Stimulated activated naive CD8-positive, alpha-beta T cell treated with anti-CD3 and anti-CD28 coated beads, Interleukin-15, Interleukin-2, amounts not matched to agents 100 ng/mL and 50 ng/mL, for 24 hours (primary cell): ENCODE measurements at regions not wholly inside any gene's neighbourhood (a gene's known extent, or its start where the extent isn't known, plus 50 kb on each side); places are given as distances from the start of the nearest gene placed in this dataset.

Experiments
- H3K27ac Mint-ChIP-seq: one replicate; pipeline ENCODE4 v1.8.0; 2021; ENCODE audit warnings: mild to moderate bottlenecking, mixed read lengths
- H3K27me3 Mint-ChIP-seq: one replicate; pipeline ENCODE4 v1.8.0; 2021; ENCODE audit warnings: mixed read lengths
- H3K36me3 Mint-ChIP-seq: one replicate; pipeline ENCODE4 v1.8.0; 2021; ENCODE audit warnings: low read depth, mixed read lengths
- H3K4me1 Mint-ChIP-seq: one replicate; pipeline ENCODE4 v1.8.0; 2021; ENCODE audit warnings: low read depth, mixed read lengths
- H3K4me3 Mint-ChIP-seq: one replicate; pipeline ENCODE4 v1.8.0; 2021; ENCODE audit warnings: mild to moderate bottlenecking, mixed read lengths
- H3K9me3 Mint-ChIP-seq: one replicate; pipeline ENCODE4 v1.8.0; 2021; ENCODE audit warnings: mixed read lengths

DNA sequence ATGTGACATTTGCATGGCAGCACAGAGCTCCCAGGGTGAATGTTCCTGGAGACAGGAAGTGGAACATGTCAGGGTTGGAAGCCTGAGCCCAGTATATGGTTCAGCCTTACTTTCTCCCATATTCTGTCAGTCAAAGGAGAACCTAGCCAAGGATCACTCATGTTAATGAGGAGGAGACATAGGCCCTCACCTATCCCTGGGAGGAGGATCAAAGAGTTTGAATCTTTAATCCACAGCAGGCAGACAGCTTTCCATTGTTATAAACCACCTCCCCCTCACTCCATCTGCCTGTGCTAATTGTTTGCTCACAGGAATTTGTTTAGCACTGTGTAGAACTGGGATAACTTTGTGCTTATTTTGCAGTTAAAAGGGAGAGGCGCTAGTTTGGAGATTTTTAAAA, 1069.1 kb downstream of the EFNB2 start:
- Mint-ChIP-seq H3K27me3 (no peaks in the 10 kb centered on the region), H3K36me3 (no peaks in the 10 kb centered on the region), H3K4me3 (no peak overlapping the region), H3K27ac (no peak overlapping the region), H3K9me3 (no peaks in the 10 kb centered on the region), H3K4me1 (no peaks in the 10 kb centered on the region)

DNA sequence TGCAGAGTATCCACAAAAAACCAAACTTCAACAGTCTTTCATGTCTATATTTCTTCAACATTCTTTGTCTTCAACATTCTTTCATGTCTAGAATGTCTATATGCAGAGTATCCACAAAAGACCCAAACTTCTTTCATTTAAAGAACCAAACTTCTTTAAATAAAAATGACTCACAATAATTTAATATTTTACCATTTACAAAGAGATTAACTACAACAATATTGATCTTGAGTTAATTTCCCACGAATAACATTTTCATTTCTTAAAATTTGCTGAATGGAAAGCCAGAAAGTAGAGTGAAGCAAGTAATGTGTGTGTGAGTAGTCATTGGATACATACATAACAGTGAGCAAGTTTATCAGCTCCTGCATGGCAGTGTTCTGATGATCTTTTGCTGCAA, 1069.7 kb downstream of the EFNB2 start, which contains the start of gene DAOA:
DAOA (plus strand) TSS at position 301 of the 400 bp plus-strand sequence.
- Mint-ChIP-seq H3K4me3 (no peak within 1 kb of the TSS), H3K27me3 (no peaks in the 10 kb centered on the region), H3K4me1 (no peaks in the 10 kb centered on the region), H3K9me3 (no peaks in the 10 kb centered on the region), H3K36me3 (no peaks in the 10 kb centered on the region), H3K27ac (no peak within 1 kb of the TSS)

DNA sequence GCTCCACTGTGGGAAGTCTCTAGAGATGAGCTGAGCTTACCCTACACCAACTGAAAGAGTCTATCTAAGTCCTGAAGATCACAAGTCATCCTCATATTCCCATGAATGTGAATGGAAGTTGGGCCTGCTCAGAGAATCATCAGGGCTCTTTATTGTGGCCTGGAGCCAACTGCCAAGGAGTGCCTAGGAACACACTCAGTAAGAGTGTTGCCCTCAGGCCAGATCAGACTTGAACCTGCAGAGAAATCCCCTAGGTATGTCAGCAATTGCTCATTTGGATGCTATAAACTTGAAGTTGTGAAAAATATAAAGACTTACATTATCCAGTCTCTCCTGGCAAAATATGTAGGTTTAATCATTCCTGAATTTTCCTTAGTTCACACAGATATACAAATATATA, 1070.2 kb downstream of the EFNB2 start:
- no peaks in the 10 kb centered on the region for H3K36me3 Mint-ChIP-seq
- no peaks in the 10 kb centered on the region for H3K9me3 Mint-ChIP-seq
- no peak overlapping the region for H3K4me3 Mint-ChIP-seq
- no peaks in the 10 kb centered on the region for H3K27me3 Mint-ChIP-seq
- H3K27ac Mint-ChIP-seq = no peak overlapping the region
- no peaks in the 10 kb centered on the region for H3K4me1 Mint-ChIP-seq

DNA sequence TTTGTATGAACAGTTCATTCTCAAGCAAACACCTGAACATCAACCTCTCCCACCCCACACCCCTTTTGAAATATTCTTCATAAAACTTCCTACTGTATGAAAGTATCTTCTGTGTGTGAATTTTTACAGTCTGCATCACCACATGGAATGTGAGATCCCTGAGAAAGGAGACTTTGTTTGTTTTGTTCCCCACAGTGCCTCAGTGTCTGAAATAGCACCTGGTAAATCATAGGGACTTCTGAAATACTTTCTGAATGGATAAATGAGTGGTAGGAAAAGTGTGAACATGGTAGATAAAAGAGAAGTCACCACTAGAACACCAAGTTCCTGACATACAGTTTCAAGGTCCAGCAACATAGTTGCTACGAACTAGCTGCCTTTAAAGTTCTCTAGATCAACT, 1071.2 kb downstream of the EFNB2 start:
- H3K4me3 Mint-ChIP-seq = no peak overlapping the region
- H3K4me1 Mint-ChIP-seq = no peaks in the 10 kb centered on the region
- H3K9me3 Mint-ChIP-seq = no peaks in the 10 kb centered on the region
- no peak overlapping the region for H3K27ac Mint-ChIP-seq
- H3K27me3 Mint-ChIP-seq = no peaks in the 10 kb centered on the region
- H3K36me3 Mint-ChIP-seq = no peaks in the 10 kb centered on the region

DNA sequence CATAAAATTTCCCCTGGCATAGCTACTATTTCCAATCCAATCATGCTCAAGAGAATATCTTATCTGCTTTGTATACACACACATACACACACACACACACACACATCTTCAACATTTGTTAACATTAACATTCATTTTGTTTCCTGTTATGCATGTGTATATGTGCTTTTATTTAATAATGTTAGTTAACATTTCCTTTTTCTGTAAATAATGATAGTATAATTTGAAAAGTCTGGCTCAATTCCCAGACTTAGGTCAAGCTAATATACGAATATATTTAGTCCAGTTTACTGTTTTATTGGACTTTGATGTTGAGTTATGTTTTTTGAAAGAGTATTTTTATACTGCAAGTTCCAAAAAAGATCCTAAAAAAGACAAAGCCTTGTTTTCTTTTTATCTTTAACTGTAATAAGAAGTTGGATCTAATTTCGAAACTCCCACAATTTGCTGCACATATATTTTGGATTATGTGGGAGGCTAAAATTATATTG, 1072.4 kb downstream of the EFNB2 start:
- no peaks in the 10 kb centered on the region for H3K27me3 Mint-ChIP-seq
- no peaks in the 10 kb centered on the region for H3K36me3 Mint-ChIP-seq
- H3K27ac Mint-ChIP-seq = no peak overlapping the region
- no peak overlapping the region for H3K4me3 Mint-ChIP-seq
- no peaks in the 10 kb centered on the region for H3K4me1 Mint-ChIP-seq
- no peaks in the 10 kb centered on the region for H3K9me3 Mint-ChIP-seq

DNA sequence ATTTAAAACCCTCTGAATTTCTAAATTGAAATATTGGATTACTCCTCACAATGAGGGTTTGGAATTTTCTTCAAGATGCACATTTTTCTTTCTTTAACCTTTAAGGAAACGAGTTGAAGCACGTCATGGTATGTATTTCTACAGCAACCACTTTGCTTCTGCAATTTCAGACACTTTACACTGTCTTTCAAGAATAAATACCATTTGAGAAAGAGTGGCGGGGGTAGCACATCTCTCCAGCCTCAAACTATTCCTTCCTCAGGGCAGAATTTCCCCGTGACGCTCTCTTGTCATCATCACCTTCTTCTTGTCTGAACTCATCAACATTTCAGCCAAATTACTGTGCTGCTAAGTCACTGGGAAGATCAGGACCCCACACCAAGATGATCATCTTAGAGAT, 1073.4 kb downstream of the EFNB2 start:
- H3K27me3 Mint-ChIP-seq = no peaks in the 10 kb centered on the region
- H3K4me1 Mint-ChIP-seq = no peaks in the 10 kb centered on the region
- no peak overlapping the region for H3K27ac Mint-ChIP-seq
- H3K36me3 Mint-ChIP-seq = no peaks in the 10 kb centered on the region
- no peak overlapping the region for H3K4me3 Mint-ChIP-seq
- no peaks in the 10 kb centered on the region for H3K9me3 Mint-ChIP-seq

DNA sequence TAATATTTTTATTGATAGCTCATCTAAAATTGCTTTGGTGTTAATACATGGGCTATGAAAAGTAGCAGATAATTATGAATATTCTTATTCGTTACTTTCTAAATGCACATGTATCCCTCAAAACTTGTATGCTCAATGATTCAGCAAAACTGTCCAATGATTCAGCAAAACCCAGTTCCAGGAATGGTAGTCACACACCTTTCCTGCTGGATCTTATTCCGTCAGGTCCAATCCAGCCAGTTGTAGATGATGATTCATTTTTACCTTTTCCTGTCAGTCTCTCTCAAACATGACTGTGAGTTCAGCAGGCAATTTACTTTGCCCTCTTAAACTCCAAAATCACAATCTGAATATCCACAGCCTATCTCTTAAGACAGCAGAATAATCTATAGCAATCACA, 1082.6 kb downstream of the EFNB2 start:
- Mint-ChIP-seq H3K27me3 (no peaks in the 10 kb centered on the region), H3K9me3 (peaks cover 4% of the 10 kb centered on the region), H3K4me3 (no peak overlapping the region), H3K27ac (no peak overlapping the region), H3K36me3 (no peaks in the 10 kb centered on the region), H3K4me1 (no peaks in the 10 kb centered on the region)

DNA sequence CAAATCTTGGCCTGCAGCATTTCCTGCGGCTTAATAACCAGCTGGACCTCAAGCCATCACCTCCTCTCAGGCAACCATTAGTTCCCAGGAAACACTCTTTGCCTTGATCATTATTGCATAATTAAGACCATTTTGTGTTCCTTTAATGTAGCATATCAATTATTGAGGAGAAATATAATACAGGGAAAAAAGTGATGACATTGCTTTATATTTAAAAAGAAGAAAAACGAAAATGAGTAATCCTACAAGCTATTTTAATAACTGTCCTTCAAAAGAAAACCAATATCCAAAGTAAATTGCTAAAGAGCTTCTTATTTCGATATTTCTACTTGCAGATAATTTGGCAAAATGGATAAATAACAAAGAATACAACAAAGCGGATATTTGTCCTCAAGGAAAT, 1084.7 kb downstream of the EFNB2 start:
- no peaks in the 10 kb centered on the region for H3K27me3 Mint-ChIP-seq

DNA sequence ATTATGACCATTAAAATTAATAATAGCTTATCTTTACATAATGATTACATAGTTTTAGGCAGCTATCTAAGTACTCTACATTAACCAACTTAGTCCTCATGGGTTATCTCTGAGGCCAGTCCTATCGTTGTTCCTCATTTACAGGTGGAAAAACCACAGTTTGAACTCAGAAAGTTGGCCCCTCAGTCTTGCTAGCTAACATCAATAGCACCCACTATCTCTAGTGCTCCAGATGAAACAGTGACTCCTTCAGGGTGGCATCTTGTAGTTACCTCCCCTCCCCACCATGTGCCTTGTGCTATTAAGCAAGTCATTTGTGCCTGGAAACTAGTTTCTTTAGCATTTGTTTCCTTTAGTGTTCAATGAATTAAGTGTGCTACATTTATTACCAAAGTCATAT, 1086.7 kb downstream of the EFNB2 start:
- no peak overlapping the region for H3K4me3 Mint-ChIP-seq
- no peaks in the 10 kb centered on the region for H3K27me3 Mint-ChIP-seq
- H3K27ac Mint-ChIP-seq = no peak overlapping the region
- H3K36me3 Mint-ChIP-seq = no peaks in the 10 kb centered on the region
- peaks cover 6% of the 10 kb centered on the region for H3K4me1 Mint-ChIP-seq
- no peaks in the 10 kb centered on the region for H3K9me3 Mint-ChIP-seq

More for the DNA sequence above, 1084.7 kb downstream of the EFNB2 start:
- peaks cover 3% of the 10 kb centered on the region for H3K4me1 Mint-ChIP-seq
- no peak overlapping the region for H3K4me3 Mint-ChIP-seq
- H3K9me3 Mint-ChIP-seq = peaks cover 3% of the 10 kb centered on the region
- H3K36me3 Mint-ChIP-seq = no peaks in the 10 kb centered on the region
- H3K27ac Mint-ChIP-seq = no peak overlapping the region

DNA sequence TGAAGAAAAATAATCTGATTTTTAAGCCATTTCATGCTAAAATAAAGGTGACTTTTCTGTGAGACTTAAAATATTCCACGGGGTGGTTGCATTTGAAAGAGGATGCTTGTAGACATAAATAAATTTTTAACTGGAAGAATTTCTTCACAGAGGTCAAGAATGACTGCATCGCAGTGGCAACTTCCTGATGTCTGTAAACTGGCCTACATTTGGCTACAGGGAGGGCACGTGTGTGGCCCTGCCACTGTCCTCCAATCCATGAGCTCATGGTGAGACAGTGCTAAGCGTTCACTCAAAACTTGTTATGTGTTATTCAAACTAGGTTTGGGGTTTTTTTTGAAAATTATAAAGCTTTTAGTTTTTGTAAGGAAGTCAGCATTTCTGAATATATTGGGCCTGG, 1089.3 kb downstream of the EFNB2 start:
- Mint-ChIP-seq H3K36me3 (no peaks in the 10 kb centered on the region), H3K4me3 (no peak overlapping the region), H3K9me3 (no peaks in the 10 kb centered on the region), H3K27me3 (no peaks in the 10 kb centered on the region), H3K27ac (no peak overlapping the region), H3K4me1 (peaks cover 6% of the 10 kb centered on the region)

DNA sequence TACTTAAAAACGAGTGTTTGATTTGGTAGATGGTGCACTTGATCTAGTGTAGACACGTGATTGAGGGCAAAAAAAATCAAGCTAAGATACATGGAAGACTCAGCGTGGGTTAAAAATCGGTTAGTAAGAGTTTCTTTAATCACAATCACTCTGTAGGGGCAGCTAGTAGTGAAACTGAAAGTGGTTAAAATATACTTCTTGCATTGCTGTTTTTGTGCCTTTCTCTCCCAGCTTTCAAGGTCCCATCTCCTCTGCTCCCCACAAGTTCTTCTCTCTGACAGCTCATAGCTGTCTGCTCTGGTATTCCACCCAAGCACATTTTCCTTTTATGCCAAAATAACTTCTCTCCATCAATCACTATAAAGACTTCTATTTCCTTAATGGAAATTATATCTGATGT, 1089.7 kb downstream of the EFNB2 start:
- H3K27me3 Mint-ChIP-seq = no peaks in the 10 kb centered on the region
- no peaks in the 10 kb centered on the region for H3K9me3 Mint-ChIP-seq
- H3K36me3 Mint-ChIP-seq = no peaks in the 10 kb centered on the region
- H3K4me1 Mint-ChIP-seq = peaks cover 6% of the 10 kb centered on the region
- H3K27ac Mint-ChIP-seq = no peak overlapping the region
- peak overlapping the region; percentile 21 for H3K4me3 Mint-ChIP-seq

DNA sequence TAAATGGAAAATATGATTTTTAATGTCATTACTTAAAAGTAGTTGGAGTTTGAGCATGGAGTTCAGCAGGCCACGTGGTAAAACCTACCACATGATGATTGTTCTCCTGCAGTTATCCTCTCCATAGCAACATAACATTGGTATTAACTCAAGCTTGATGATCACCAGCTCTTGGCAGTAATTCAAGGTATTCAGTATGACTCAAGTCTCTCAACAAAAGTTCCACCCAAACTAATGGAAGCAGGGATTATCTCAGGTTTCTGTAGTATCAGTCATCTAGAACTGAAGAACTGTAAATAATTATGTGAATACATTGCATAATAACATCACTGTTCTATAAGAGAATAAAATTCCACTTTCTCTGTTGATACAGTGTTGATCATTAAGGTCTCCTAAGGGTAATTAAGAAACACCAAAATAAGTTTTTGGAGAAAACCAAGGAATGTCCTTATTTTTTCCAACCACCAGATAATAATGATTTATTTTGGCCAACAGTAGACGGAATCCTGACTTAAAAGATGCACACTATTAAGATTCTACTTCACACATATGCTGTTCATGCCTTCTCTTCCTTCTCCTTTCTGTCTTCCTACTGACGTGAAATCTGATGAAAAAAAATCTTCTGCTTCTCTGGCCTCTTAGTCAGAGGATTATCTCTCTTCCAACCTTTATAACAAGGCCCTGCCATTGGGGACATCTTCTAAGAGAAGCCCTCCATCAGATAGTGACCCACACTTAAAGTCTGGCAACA, 1092.3 kb downstream of the EFNB2 start:
- H3K4me3 Mint-ChIP-seq = no peak overlapping the region
- H3K27me3 Mint-ChIP-seq = no peaks in the 10 kb centered on the region
- H3K36me3 Mint-ChIP-seq = no peaks in the 10 kb centered on the region
- H3K27ac Mint-ChIP-seq = no peak overlapping the region
- peaks cover 6% of the 10 kb centered on the region for H3K4me1 Mint-ChIP-seq
- H3K9me3 Mint-ChIP-seq = no peaks in the 10 kb centered on the region

DNA sequence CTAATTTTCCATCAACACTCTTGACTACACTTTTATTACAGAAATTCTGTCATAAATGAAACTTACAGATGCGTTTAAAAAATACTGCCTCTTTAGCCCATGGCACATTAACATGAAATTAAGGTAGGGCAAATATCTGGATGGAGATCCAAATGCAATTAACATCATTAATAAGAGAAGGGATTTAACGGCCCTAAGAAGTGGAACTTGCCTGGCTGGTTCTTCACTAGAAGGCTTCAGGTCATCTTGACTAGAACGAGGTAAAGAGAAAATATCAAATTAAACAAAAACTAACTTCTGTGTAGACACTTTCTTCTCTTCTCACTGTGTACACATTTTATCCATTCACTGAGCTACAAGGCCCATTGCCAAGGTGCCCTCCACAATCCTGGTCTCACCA, 1093.4 kb downstream of the EFNB2 start:
- H3K4me3 Mint-ChIP-seq = no peak overlapping the region
- H3K36me3 Mint-ChIP-seq = no peaks in the 10 kb centered on the region
- H3K4me1 Mint-ChIP-seq = peaks cover 6% of the 10 kb centered on the region
- H3K27me3 Mint-ChIP-seq = no peaks in the 10 kb centered on the region
- no peak overlapping the region for H3K27ac Mint-ChIP-seq
- H3K9me3 Mint-ChIP-seq = no peaks in the 10 kb centered on the region

DNA sequence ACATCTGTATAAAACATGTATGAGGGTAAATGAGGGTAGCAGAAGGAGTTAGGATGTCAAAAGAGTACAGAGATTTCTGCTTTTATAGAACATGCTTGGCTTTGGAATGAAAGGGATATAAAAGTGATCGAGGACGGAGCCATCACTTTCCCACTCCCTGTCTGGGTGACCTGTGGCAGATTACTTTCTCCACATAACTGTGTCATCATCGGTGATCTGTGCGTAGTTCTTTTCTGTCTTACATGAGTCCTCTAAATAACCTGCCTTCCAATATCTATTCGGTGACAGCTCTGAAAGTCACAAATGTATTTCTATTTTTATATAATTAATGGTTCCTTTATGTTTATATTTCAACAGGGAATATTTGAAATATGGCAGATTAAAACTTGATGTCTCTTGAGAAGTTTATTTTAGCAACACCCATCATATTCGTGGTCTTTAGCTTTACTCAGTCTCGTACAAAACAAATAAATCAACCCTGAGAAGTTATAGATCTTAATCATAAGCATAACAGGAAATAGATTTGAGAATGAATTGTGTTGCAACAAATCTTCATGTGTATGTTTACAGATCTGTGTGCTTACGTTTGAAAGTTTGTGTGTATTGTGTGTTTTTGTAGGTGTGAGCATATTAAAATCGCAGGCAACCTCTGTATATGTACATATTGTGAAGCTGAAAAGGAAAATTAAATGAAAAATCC, 1094.3 kb downstream of the EFNB2 start:
- no peak overlapping the region for H3K4me3 Mint-ChIP-seq
- no peak overlapping the region for H3K27ac Mint-ChIP-seq
- H3K4me1 Mint-ChIP-seq = peaks cover 6% of the 10 kb centered on the region
- H3K27me3 Mint-ChIP-seq = no peaks in the 10 kb centered on the region
- no peaks in the 10 kb centered on the region for H3K9me3 Mint-ChIP-seq
- no peaks in the 10 kb centered on the region for H3K36me3 Mint-ChIP-seq

DNA sequence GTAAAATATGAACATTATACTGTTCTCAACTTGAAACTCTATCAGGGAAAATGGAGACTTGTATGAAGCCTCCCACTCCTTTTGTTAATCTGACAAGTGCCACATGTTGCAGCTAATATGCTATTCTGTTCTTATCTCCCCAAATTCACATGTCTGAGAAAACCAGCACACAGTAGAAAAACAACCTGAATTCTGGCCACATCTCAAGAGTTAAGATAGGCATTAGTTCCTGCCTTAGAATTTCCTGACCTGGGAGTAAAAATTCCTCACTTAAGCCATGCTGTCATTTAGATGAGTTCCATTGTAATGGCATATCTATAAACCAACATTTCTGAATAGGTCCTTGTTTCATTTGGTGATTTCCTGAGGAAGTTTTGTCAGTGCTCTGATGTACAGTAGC, 1098.5 kb downstream of the EFNB2 start:
- Mint-ChIP-seq H3K27me3 (no peaks in the 10 kb centered on the region), H3K4me3 (no peak overlapping the region), H3K36me3 (no peaks in the 10 kb centered on the region), H3K4me1 (no peaks in the 10 kb centered on the region), H3K27ac (no peak overlapping the region), H3K9me3 (no peaks in the 10 kb centered on the region)
